ENCODE measurements at regions not wholly inside any gene's neighbourhood (a gene's known extent, or its start where the extent isn't known, plus 50 kb on each side); places are given as distances from the start of the nearest gene placed in this dataset.

DNA sequence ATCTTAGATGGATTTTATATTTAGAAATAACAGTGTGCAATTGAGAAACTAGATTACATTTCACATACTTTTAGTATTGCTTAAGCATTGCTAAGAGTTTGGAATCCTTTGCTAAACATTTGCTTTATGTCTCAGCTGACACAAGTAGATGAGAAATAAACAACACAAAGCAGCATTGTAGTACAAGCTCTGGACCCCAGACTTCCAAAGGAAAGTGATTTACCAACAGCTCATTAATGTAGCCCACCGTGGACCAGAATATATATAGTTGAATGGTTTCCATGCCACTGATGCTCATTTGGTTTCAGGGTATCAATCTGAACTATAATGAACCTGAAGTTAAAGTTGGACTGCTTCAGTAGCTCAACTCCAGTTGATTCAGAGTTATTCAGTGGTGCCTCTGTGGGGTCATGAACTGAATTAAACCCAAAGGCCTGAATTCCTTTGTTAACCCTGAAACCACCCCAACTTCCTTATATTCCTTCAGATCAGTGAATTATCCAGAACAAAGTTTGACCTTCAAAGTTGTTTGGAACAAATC lies 132.1 kb upstream of the NEIL3 start:
- Histone ChIP-seq H4K20me1 (replicated peaks; ENCODE audit: control insufficient read depth, extremely low read depth, insufficient read depth, low read length) (no peaks in the 10 kb centered on the region), H3K36me3 (ENCODE audit: control insufficient read depth in 2 of 2, extremely low read depth in 1 of 2, insufficient read depth in 2 of 2, low read length in 2 of 2) (no peaks in the 10 kb centered on the region), H3K9ac (replicated peaks; ENCODE audit: extremely low read depth, insufficient read depth, low read length) (no peak overlapping the region), H3K4me3 (replicated peaks in 1 of 3; ENCODE audit: insufficient read depth in 1 of 3, low read depth in 1 of 3, low read length in 3 of 3) (no peak overlapping the region), H3K27ac (ENCODE audit: insufficient read depth, low read depth, low read length) (no peak overlapping the region), H3K4me2 (ENCODE audit: insufficient read depth, low read length) (no peak overlapping the region), H2AFZ (ENCODE audit: low read depth, low read length) (no peak overlapping the region), H3K79me2 (ENCODE audit: control insufficient read depth, insufficient read depth, low read length) (no peaks in the 10 kb centered on the region), H3K27me3 (ENCODE audit: control insufficient read depth in 2 of 2, insufficient read depth in 2 of 2, low read length in 2 of 2) (peaks cover 0 to 2% of the 10 kb centered on the region in 2 experiments), H3K9me1 (replicated peaks; ENCODE audit: control insufficient read depth, extremely low read depth, insufficient read depth, low read length) (no peaks in the 10 kb centered on the region), H3K9me3 (replicated peaks; ENCODE audit: control insufficient read depth, insufficient read depth, low read length) (no peaks in the 10 kb centered on the region), H3K4me1 (ENCODE audit: control insufficient read depth, extremely low read depth, insufficient read depth, low read length) (no peaks in the 10 kb centered on the region)
- intact Hi-C loops (cut with micrococcal nuclease) (no loop called here), dilution Hi-C loops (cut with MboI; ENCODE audit: extremely low pct_ligation_motif_present, low sequenced_read_pairs) (no loop called here)
- POLR2A ChIA-PET, result no interaction called here
- DNase-seq (ENCODE audit: low read depth, low spot score), result no peak
- TF ChIP-seq FOS (IDR thresholded peaks at IDR 0.05; ENCODE audit: borderline replicate concordance, insufficient read depth, low read length) (no peak), POLR2AphosphoS5 (IDR thresholded peaks at IDR 0.05; ENCODE audit: insufficient read depth, low read depth, low read length) (no peak), JUN (IDR thresholded peaks at IDR 0.05; ENCODE audit: borderline replicate concordance, insufficient read depth, insufficient read length, low read depth) (no peak)
- TF ChIP-seq, protein P1, sequence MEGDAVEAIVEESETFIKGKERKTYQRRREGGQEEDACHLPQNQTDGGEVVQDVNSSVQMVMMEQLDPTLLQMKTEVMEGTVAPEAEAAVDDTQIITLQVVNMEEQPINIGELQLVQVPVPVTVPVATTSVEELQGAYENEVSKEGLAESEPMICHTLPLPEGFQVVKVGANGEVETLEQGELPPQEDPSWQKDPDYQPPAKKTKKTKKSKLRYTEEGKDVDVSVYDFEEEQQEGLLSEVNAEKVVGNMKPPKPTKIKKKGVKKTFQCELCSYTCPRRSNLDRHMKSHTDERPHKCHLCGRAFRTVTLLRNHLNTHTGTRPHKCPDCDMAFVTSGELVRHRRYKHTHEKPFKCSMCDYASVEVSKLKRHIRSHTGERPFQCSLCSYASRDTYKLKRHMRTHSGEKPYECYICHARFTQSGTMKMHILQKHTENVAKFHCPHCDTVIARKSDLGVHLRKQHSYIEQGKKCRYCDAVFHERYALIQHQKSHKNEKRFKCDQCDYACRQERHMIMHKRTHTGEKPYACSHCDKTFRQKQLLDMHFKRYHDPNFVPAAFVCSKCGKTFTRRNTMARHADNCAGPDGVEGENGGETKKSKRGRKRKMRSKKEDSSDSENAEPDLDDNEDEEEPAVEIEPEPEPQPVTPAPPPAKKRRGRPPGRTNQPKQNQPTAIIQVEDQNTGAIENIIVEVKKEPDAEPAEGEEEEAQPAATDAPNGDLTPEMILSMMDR (IDR thresholded peaks at IDR 0.05; ENCODE audit: extremely low read depth in 1 of 2, insufficient read depth in 1 of 2, low read depth in 1 of 2, low read length in 2 of 2), result no peak
- FAIRE-seq, result no peak
- BruUV-seq (replicated peaks), result no TSS peak
- CTCF ChIA-PET, result no interaction called here

DNA sequence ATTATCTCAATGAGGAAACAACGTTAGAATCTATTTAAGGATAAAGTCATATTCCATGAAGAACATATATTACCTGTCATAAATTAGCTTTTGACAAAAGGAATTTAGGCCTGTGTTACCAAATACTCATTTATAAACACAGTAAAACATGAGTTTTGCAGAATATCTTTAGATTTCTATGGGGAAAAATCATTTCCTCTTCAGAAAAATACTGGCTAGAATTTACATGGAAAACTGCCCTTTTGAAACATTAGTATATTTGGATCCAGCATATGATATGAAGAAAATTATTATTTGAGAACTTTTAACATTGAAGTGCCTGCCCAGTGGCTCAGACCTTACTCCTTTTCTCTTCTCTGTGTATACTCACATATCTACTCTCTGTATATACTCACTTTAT lies 131.4 kb upstream of the NEIL3 start:
- POLR2A ChIA-PET, result no interaction called here
- CTCF ChIA-PET, result no interaction called here
- H3K9me1 ChIP-seq (replicated peaks; ENCODE audit: control insufficient read depth, extremely low read depth, insufficient read depth, low read length), result no peaks in the 10 kb centered on the region
- H3K27me3 ChIP-seq (ENCODE audit: control insufficient read depth in 2 of 2, insufficient read depth in 2 of 2, low read length in 2 of 2), result peaks cover 0 to 2% of the 10 kb centered on the region in 2 experiments
- no peak overlapping the region for H2AFZ ChIP-seq (ENCODE audit: low read depth, low read length)
- no TSS peak for BruUV-seq (replicated peaks)
- H3K36me3 ChIP-seq (ENCODE audit: control insufficient read depth in 2 of 2, extremely low read depth in 1 of 2, insufficient read depth in 2 of 2, low read length in 2 of 2), result no peaks in the 10 kb centered on the region
- no peak overlapping the region for H3K9ac ChIP-seq (replicated peaks; ENCODE audit: extremely low read depth, insufficient read depth, low read length)
- H3K4me3 ChIP-seq (replicated peaks in 1 of 3; ENCODE audit: insufficient read depth in 1 of 3, low read depth in 1 of 3, low read length in 3 of 3), result no peak overlapping the region
- H3K4me1 ChIP-seq (ENCODE audit: control insufficient read depth, extremely low read depth, insufficient read depth, low read length), result no peaks in the 10 kb centered on the region
- dilution Hi-C loops (cut with MboI; ENCODE audit: extremely low pct_ligation_motif_present, low sequenced_read_pairs) (no loop called here), intact Hi-C loops (cut with micrococcal nuclease) (no loop called here)
- no peaks in the 10 kb centered on the region for H4K20me1 ChIP-seq (replicated peaks; ENCODE audit: control insufficient read depth, extremely low read depth, insufficient read depth, low read length)
- FAIRE-seq (no peak), DNase-seq (ENCODE audit: low read depth, low spot score) (no peak)
- H3K4me2 ChIP-seq (ENCODE audit: insufficient read depth, low read length), result no peak overlapping the region
- TF ChIP-seq JUN (IDR thresholded peaks at IDR 0.05; ENCODE audit: borderline replicate concordance, insufficient read depth, insufficient read length, low read depth), result no peak
- TF ChIP-seq, protein P2, sequence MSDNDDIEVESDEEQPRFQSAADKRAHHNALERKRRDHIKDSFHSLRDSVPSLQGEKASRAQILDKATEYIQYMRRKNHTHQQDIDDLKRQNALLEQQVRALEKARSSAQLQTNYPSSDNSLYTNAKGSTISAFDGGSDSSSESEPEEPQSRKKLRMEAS (IDR thresholded peaks at IDR 0.05; ENCODE audit: insufficient read depth, insufficient read length), result no peak
- no peak for TF ChIP-seq MYC (IDR thresholded peaks at IDR 0.05; ENCODE audit: low read depth, low read length)
- TF ChIP-seq POLR2A (IDR thresholded peaks at IDR 0.05; ENCODE audit: low read depth, low read length), result no peak
- no peak for TF ChIP-seq EZH2 (IDR thresholded peaks at IDR 0.05; ENCODE audit: borderline replicate concordance, low read depth, low read length, severe bottlenecking)
- no peak for TF ChIP-seq FOS (IDR thresholded peaks at IDR 0.05; ENCODE audit: borderline replicate concordance, insufficient read depth, low read length)
- TF ChIP-seq, protein P1 (IDR thresholded peaks at IDR 0.05; ENCODE audit: extremely low read depth in 1 of 2, insufficient read depth in 1 of 2, low read depth in 1 of 2, low read length in 2 of 2), result no peak
- TF ChIP-seq GATA2 (IDR thresholded peaks at IDR 0.05; ENCODE audit: insufficient read depth, insufficient read length, low read depth, low read length), result no peak
- no peak for TF ChIP-seq POLR2AphosphoS5 (IDR thresholded peaks at IDR 0.05; ENCODE audit: insufficient read depth, low read depth, low read length)
- H3K9me3 ChIP-seq (replicated peaks; ENCODE audit: control insufficient read depth, insufficient read depth, low read length), result no peaks in the 10 kb centered on the region
- H3K79me2 ChIP-seq (ENCODE audit: control insufficient read depth, insufficient read depth, low read length), result no peaks in the 10 kb centered on the region
- H3K27ac ChIP-seq (ENCODE audit: insufficient read depth, low read depth, low read length), result no peak overlapping the region
